GM23248 (cell line): ENCODE measurements at regions not wholly inside any gene's neighbourhood (a gene's known extent, or its start where the extent isn't known, plus 50 kb on each side); places are given as distances from the start of the nearest gene placed in this dataset.

Experiments used
- EZH2 ChIP-seq: fragments of 200-600 bp; sonication (generic); IDR thresholded peaks from 2 replicates; pipeline ENCODE4 v1.6.1; 2018; ENCODE audit warnings: antibody characterized with exemption, mild to moderate bottlenecking; ENCODE audit not compliant: insufficient read depth, poor library complexity, severe bottlenecking
- EZH2phosphoT487 ChIP-seq: fragments of 200-600 bp; sonication (generic); IDR thresholded peaks from 2 replicates; pipeline ENCODE4 v1.6.1; 2018; ENCODE audit warnings: antibody characterized with exemption, moderate library complexity, mild to moderate bottlenecking, low read depth; ENCODE audit not compliant: insufficient read depth

- TF ChIP-seq EZH2phosphoT487 (no peak), EZH2 (no peak)
These were observed 61.4 kb downstream of the IL12A start for GRCh38 chr3:160049988-160050387.
